ENCODE measurements at regions not wholly inside any gene's neighbourhood (a gene's known extent, or its start where the extent isn't known, plus 50 kb on each side); places are given as distances from the start of the nearest gene placed in this dataset.

DNA sequence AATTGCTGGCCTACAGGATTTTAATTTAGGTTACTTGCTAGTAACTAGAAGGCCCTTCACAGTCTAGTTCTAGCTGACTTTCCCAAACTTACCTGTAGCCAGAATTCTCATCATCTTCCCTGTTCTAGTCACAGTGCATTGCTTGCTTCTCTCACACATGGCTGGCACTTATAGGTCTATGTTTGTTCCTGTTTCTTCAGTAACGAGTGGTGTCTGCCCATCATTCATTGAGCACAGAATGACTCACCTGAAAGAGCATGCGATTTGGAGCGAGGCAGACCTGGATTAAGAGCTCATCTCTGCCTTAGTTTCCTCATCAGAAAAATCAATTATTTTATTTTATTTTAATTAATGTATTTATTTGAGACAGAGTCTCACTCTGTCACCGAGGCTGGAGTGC is 201.7 kb upstream of the ANK2 start:
- no peaks in the 10 kb centered on the region for H3K27me3 ChIP-seq (ENCODE audit: control insufficient read depth, extremely low read depth, insufficient read depth, low read length)
- FAIRE-seq (no peak), DNase-seq (ENCODE audit: low read depth, low spot score) (no peak)
- no peak overlapping the region for H3K4me2 ChIP-seq (ENCODE audit: control insufficient read depth, extremely low read depth, insufficient read depth, low read depth, low read length)
- no peak overlapping the region for H3K9ac ChIP-seq (ENCODE audit: control insufficient read depth, extremely low read depth, insufficient read depth, low read length)
- H2AFZ ChIP-seq (ENCODE audit: control insufficient read depth, low read length), result no peak overlapping the region
- no peak for TF ChIP-seq EZH2 (IDR thresholded peaks at IDR 0.05; ENCODE audit: low read length)
- TF ChIP-seq, protein P1, sequence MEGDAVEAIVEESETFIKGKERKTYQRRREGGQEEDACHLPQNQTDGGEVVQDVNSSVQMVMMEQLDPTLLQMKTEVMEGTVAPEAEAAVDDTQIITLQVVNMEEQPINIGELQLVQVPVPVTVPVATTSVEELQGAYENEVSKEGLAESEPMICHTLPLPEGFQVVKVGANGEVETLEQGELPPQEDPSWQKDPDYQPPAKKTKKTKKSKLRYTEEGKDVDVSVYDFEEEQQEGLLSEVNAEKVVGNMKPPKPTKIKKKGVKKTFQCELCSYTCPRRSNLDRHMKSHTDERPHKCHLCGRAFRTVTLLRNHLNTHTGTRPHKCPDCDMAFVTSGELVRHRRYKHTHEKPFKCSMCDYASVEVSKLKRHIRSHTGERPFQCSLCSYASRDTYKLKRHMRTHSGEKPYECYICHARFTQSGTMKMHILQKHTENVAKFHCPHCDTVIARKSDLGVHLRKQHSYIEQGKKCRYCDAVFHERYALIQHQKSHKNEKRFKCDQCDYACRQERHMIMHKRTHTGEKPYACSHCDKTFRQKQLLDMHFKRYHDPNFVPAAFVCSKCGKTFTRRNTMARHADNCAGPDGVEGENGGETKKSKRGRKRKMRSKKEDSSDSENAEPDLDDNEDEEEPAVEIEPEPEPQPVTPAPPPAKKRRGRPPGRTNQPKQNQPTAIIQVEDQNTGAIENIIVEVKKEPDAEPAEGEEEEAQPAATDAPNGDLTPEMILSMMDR (optimal IDR thresholded peaks at IDR 0.05 in 1 of 3, IDR thresholded peaks at IDR 0.05 in 1 of 3, conservative IDR thresholded peaks at IDR 0.05 in 1 of 3; ENCODE audit: extremely low read depth in 1 of 3, insufficient read depth in 2 of 3, low read length in 3 of 3), result no peak
- no peak overlapping the region for H3K4me3 ChIP-seq (ENCODE audit: control insufficient read depth in 2 of 3, extremely low read depth in 1 of 3, insufficient read depth in 2 of 3, low read depth in 1 of 3, low read length in 3 of 3)
- no peaks in the 10 kb centered on the region for H4K20me1 ChIP-seq (ENCODE audit: control insufficient read depth, extremely low read depth, insufficient read depth, low read length)
- no peaks in the 10 kb centered on the region for H3K9me1 ChIP-seq (ENCODE audit: control insufficient read depth, extremely low read depth, insufficient read depth, low read length)
- H3K4me1 ChIP-seq (ENCODE audit: control insufficient read depth, extremely low read depth, insufficient read depth, low read length), result no peaks in the 10 kb centered on the region
- dilution Hi-C loops (cut with MboI; ENCODE audit: extremely low pct_ligation_motif_present, low sequenced_read_pairs), result no loop called here
- H3K9me3 ChIP-seq (ENCODE audit: control insufficient read depth, low read depth, low read length), result no peaks in the 10 kb centered on the region
- no peaks in the 10 kb centered on the region for H3K36me3 ChIP-seq (ENCODE audit: control insufficient read depth in 2 of 2, extremely low read depth in 1 of 2, insufficient read depth in 2 of 2, low read length in 2 of 2)
- H3K79me2 ChIP-seq (ENCODE audit: control insufficient read depth, insufficient read depth, low read length), result no peaks in the 10 kb centered on the region
- H3K27ac ChIP-seq (ENCODE audit: control insufficient read depth, insufficient read depth, low read length), result no peak overlapping the region

GRCh38 chr4:112848911-112849310 is 200.5 kb upstream of the ANK2 start:
- Histone ChIP-seq H4K20me1 (ENCODE audit: control insufficient read depth, extremely low read depth, insufficient read depth, low read length) (no peaks in the 10 kb centered on the region), H3K9me3 (ENCODE audit: control insufficient read depth, low read depth, low read length) (no peaks in the 10 kb centered on the region), H3K9me1 (ENCODE audit: control insufficient read depth, extremely low read depth, insufficient read depth, low read length) (no peaks in the 10 kb centered on the region), H3K4me3 (ENCODE audit: control insufficient read depth in 2 of 3, extremely low read depth in 1 of 3, insufficient read depth in 2 of 3, low read depth in 1 of 3, low read length in 3 of 3) (no peak overlapping the region), H3K79me2 (ENCODE audit: control insufficient read depth, insufficient read depth, low read length) (no peaks in the 10 kb centered on the region), H3K36me3 (ENCODE audit: control insufficient read depth in 2 of 2, extremely low read depth in 1 of 2, insufficient read depth in 2 of 2, low read length in 2 of 2) (no peaks in the 10 kb centered on the region), H3K9ac (ENCODE audit: control insufficient read depth, extremely low read depth, insufficient read depth, low read length) (no peak overlapping the region), H3K4me1 (ENCODE audit: control insufficient read depth, extremely low read depth, insufficient read depth, low read length) (no peaks in the 10 kb centered on the region), H3K27me3 (ENCODE audit: control insufficient read depth, extremely low read depth, insufficient read depth, low read length) (no peaks in the 10 kb centered on the region), H3K27ac (ENCODE audit: control insufficient read depth, insufficient read depth, low read length) (no peak overlapping the region), H3K4me2 (ENCODE audit: control insufficient read depth, extremely low read depth, insufficient read depth, low read depth, low read length) (no peak overlapping the region), H2AFZ (ENCODE audit: control insufficient read depth, low read length) (no peak overlapping the region)
- dilution Hi-C loops (cut with MboI; ENCODE audit: extremely low pct_ligation_motif_present, low sequenced_read_pairs), result no loop called here
- FAIRE-seq (no peak), DNase-seq (ENCODE audit: low read depth, low spot score) (no peak)
- TF ChIP-seq, protein P1 (optimal IDR thresholded peaks at IDR 0.05 in 1 of 3, IDR thresholded peaks at IDR 0.05 in 1 of 3, conservative IDR thresholded peaks at IDR 0.05 in 1 of 3; ENCODE audit: extremely low read depth in 1 of 3, insufficient read depth in 2 of 3, low read length in 3 of 3), result no peak
- TF ChIP-seq EZH2 (IDR thresholded peaks at IDR 0.05; ENCODE audit: low read length), result no peak

Data from keratinocyte (primary cell).